Thyroid gland (tissue), 4 donors: ENCODE measurements at regions not wholly inside any gene's neighbourhood (a gene's known extent, or its start where the extent isn't known, plus 50 kb on each side); places are given as distances from the start of the nearest gene placed in this dataset.
A peak's percentile ranks its signal among the peaks of the same experiment; 100 is the strongest.

Source experiments
- DNase-seq, 2 donors: peaks; one replicate each; pipeline ENCODE4 v3.0.0-alpha.2; 2019
- H3K27ac ChIP-seq, 3 donors: fragments of 200-600 bp; sonication (generic); 1 replicate in 2 of 3; 2 replicates in 1 of 3; pipeline ENCODE4 v1.5.1; 2016 to 2019; ENCODE audit warnings: mild to moderate bottlenecking in 1 of 3, moderate library complexity in 1 of 3
- H3K27me3 ChIP-seq: fragments of 200-600 bp; sonication (generic); one replicate; pipeline ENCODE4 v1.5.1; 2019
- H3K36me3 ChIP-seq, 2 donors: fragments of 200-600 bp; sonication (generic); one replicate each; pipeline ENCODE4 v1.5.1; 2016 to 2019
- H3K4me1 ChIP-seq, 2 donors: fragments of 200-600 bp; sonication (generic); one replicate each; pipeline ENCODE4 v1.5.1; 2017 to 2019
- H3K4me3 ChIP-seq, 3 donors: fragments of 200-600 bp; sonication (generic); replicated peaks in 1 of 3; 1 replicate in 2 of 3; 2 replicates in 1 of 3; pipeline ENCODE4 v1.5.1; 2016; ENCODE audit warnings: mild to moderate bottlenecking in 1 of 3
- H3K9me3 ChIP-seq: fragments of 200-600 bp; sonication (generic); one replicate; pipeline ENCODE4 v1.5.1; 2017
- CTCF ChIP-seq, 6 experiments: fragments of 200-600 bp in 3 of 6; fragments of 450-650 bp in 3 of 6; sonication (generic) in 3 of 6; IDR thresholded peaks; one replicate each; pipeline ENCODE4 v1.5.1; 2016 to 2019; ENCODE audit warnings: antibody characterized with exemption in 6 of 6, mild to moderate bottlenecking in 2 of 6, inconsistent platforms in 1 of 6, moderate library complexity in 1 of 6
- POLR2A ChIP-seq, 2 donors: fragments of 450-650 bp; IDR thresholded peaks; one replicate each; pipeline ENCODE4 v1.6.1; 2017; ENCODE audit warnings: antibody characterized with exemption in 2 of 2, mild to moderate bottlenecking in 2 of 2, moderate library complexity in 1 of 2
- WGBS, 2 donors: methylation state at CpG; one replicate each; pipeline ENCODE4 v1.1.5; 2017; 5-methylcytosine and 5-hydroxymethylcytosine counted together
- intact Hi-C: fragments of 100-400 bp; cut with DNase I; formaldehyde crosslinking; loops from one replicate; pipeline ENCODE4 v1.15.1; 2023

- intact Hi-C loops, result no loop called here
- Histone ChIP-seq H3K36me3 (no peaks in the 10 kb centered on the region), H3K27me3 (no peaks in the 10 kb centered on the region), H3K27ac (no peak overlapping the region), H3K4me1 (no peaks in the 10 kb centered on the region), H3K9me3 (no peaks in the 10 kb centered on the region), H3K4me3 (no peak overlapping the region)
- TF ChIP-seq CTCF (IDR thresholded peaks at IDR 0.05) (no peak), POLR2A (IDR thresholded peaks at IDR 0.05) (no peak)
- no peak for DNase-seq
- WGBS, 2 donors, result 35 to 37% methylated on average over 5 of the region's 5 CpGs
Measured at GRCh38 chr13:27861165-27861564, 58.6 kb upstream of the PDX1 start.

- 25 to 26% methylated on average over 9 of the region's 9 CpGs for WGBS, 2 donors
- Histone ChIP-seq H3K27me3 (no peaks in the 10 kb centered on the region), H3K27ac (no peak overlapping the region), H3K9me3 (no peaks in the 10 kb centered on the region), H3K4me3 (no peak overlapping the region), H3K4me1 (no peaks in the 10 kb centered on the region), H3K36me3 (no peaks in the 10 kb centered on the region)
- DNase-seq, result no peak
- intact Hi-C loops, result no loop called here
- no peak for TF ChIP-seq POLR2A (IDR thresholded peaks at IDR 0.05)
- peak in 3 of 6 experiments; percentile 19 to 44 (median 24) for TF ChIP-seq CTCF (IDR thresholded peaks at IDR 0.05)
Measured at GRCh38 chr13:27868641-27869435, 51.0 kb upstream of the PDX1 start.

- no peaks in the 10 kb centered on the region for H3K9me3 ChIP-seq
- no peaks in the 10 kb centered on the region for H3K4me1 ChIP-seq
- no peaks in the 10 kb centered on the region for H3K36me3 ChIP-seq
- TF ChIP-seq POLR2A (IDR thresholded peaks at IDR 0.05), result no peak
- peak in 2 of 6 experiments; percentile 2 for TF ChIP-seq CTCF (IDR thresholded peaks at IDR 0.05)
- DNase-seq, result no peak
- H3K27me3 ChIP-seq, result no peaks in the 10 kb centered on the region
- no peak overlapping the region for H3K27ac ChIP-seq
- intact Hi-C loops, result no loop called here
- H3K4me3 ChIP-seq, result no peak overlapping the region
- 54 to 55% methylated on average over 6 of the region's 6 CpGs for WGBS, 2 donors
Measured at GRCh38 chr13:27869436-27870095, 50.2 kb upstream of the PDX1 start.
